ENCODE measurements at regions not wholly inside any gene's neighbourhood (a gene's known extent, or its start where the extent isn't known, plus 50 kb on each side); places are given as distances from the start of the nearest gene placed in this dataset.

- TF ChIP-seq CTCF (IDR thresholded peaks at IDR 0.05) (no peak), POLR2A (IDR thresholded peaks at IDR 0.05) (no peak)
Measured at GRCh38 chr16:5706211-5706610, 608.6 kb upstream of the EEF2KMT start.

All from uterus (tissue), 2 donors.